KMS-11 (cell line): ENCODE measurements at regions not wholly inside any gene's neighbourhood (a gene's known extent, or its start where the extent isn't known, plus 50 kb on each side); places are given as distances from the start of the nearest gene placed in this dataset.

ENCODE experiments used
- H2AFZ ChIP-seq: fragments of 200-600 bp; sonication (generic); 2 replicates; pipeline ENCODE4 v1.6.1; 2016; ENCODE audit warnings: antibody characterized with exemption, mixed run types, low read depth
- H3K27ac ChIP-seq: fragments of 200-600 bp; sonication (generic); 2 replicates; pipeline ENCODE4 v1.6.1; 2016; ENCODE audit warnings: mild to moderate bottlenecking, mixed run types
- H3K27me3 ChIP-seq: fragments of 200-600 bp; sonication (generic); 2 replicates; pipeline ENCODE4 v1.6.1; 2017; ENCODE audit warnings: mild to moderate bottlenecking, low read depth, mixed run types, moderate library complexity; ENCODE audit not compliant: insufficient read depth
- H3K36me3 ChIP-seq: fragments of 200-600 bp; sonication (generic); 2 replicates; pipeline ENCODE4 v1.6.1; 2017; ENCODE audit warnings: mild to moderate bottlenecking, mixed run types; ENCODE audit not compliant: insufficient read depth
- H3K4me1 ChIP-seq: fragments of 200-600 bp; sonication (generic); 2 replicates; pipeline ENCODE4 v1.6.1; 2016; ENCODE audit warnings: mild to moderate bottlenecking, low read depth, mixed run types; ENCODE audit not compliant: poor library complexity, severe bottlenecking
- H3K4me2 ChIP-seq: fragments of 200-600 bp; sonication (generic); 2 replicates; pipeline ENCODE4 v1.7.0; 2016; ENCODE audit warnings: mild to moderate bottlenecking, mixed run types
- H3K4me3 ChIP-seq: fragments of 200-600 bp; sonication (generic); IDR thresholded peaks from 2 replicates; pipeline ENCODE4 v1.6.1; 2017; ENCODE audit warnings: low read depth, low read length, mixed read lengths; ENCODE audit not compliant: insufficient read depth
- H3K79me2 ChIP-seq: fragments of 200-600 bp; sonication (generic); 2 replicates; pipeline ENCODE4 v1.6.1; 2016; ENCODE audit warnings: low read depth, mixed run types; ENCODE audit not compliant: insufficient read depth
- H3K9ac ChIP-seq: fragments of 200-600 bp; sonication (generic); 2 replicates; pipeline ENCODE4 v1.6.1; 2016; ENCODE audit warnings: mild to moderate bottlenecking, mixed run types
- H4K20me1 ChIP-seq: fragments of 200-600 bp; sonication (generic); 2 replicates; pipeline ENCODE4 v1.6.1; 2016; ENCODE audit warnings: mild to moderate bottlenecking, mixed run types; ENCODE audit not compliant: insufficient read depth
- CTCF ChIP-seq: fragments of 200-600 bp; sonication (generic); conservative IDR thresholded peaks from 2 replicates; pipeline ENCODE4 v1.6.1; 2017; ENCODE audit warnings: low read depth, mild to moderate bottlenecking, antibody characterized with exemption, low read length, moderate library complexity, mixed read lengths

GRCh38 chr3:14252321-14253021, 73.9 kb downstream of the LSM3 start:
- Histone ChIP-seq H3K27ac (no peak overlapping the region), H3K27me3 (no peaks in the 10 kb centered on the region), H2AFZ (no peak overlapping the region), H3K4me3 (no peak overlapping the region), H4K20me1 (no peaks in the 10 kb centered on the region), H3K9ac (no peak overlapping the region), H3K36me3 (no peaks in the 10 kb centered on the region), H3K4me2 (no peak overlapping the region), H3K79me2 (no peaks in the 10 kb centered on the region), H3K4me1 (no peaks in the 10 kb centered on the region)
- no peak for TF ChIP-seq CTCF

GRCh38 chr3:14253022-14253706, 74.5 kb downstream of the LSM3 start:
- H4K20me1 ChIP-seq = no peaks in the 10 kb centered on the region
- H2AFZ ChIP-seq = no peak overlapping the region
- H3K4me1 ChIP-seq = no peaks in the 10 kb centered on the region
- H3K79me2 ChIP-seq = no peaks in the 10 kb centered on the region
- H3K9ac ChIP-seq = no peak overlapping the region
- no peak overlapping the region for H3K4me2 ChIP-seq
- TF ChIP-seq CTCF = no peak
- no peaks in the 10 kb centered on the region for H3K36me3 ChIP-seq
- H3K4me3 ChIP-seq = no peak overlapping the region
- H3K27ac ChIP-seq = no peak overlapping the region
- no peaks in the 10 kb centered on the region for H3K27me3 ChIP-seq

GRCh38 chr3:14253707-14254382, 75.2 kb downstream of the LSM3 start:
- no peak overlapping the region for H3K4me2 ChIP-seq
- no peak overlapping the region for H2AFZ ChIP-seq
- no peaks in the 10 kb centered on the region for H3K79me2 ChIP-seq
- no peaks in the 10 kb centered on the region for H3K27me3 ChIP-seq
- no peaks in the 10 kb centered on the region for H3K36me3 ChIP-seq
- no peak overlapping the region for H3K9ac ChIP-seq
- no peaks in the 10 kb centered on the region for H3K4me1 ChIP-seq
- H3K4me3 ChIP-seq = no peak overlapping the region
- no peak overlapping the region for H3K27ac ChIP-seq
- no peak for TF ChIP-seq CTCF
- no peaks in the 10 kb centered on the region for H4K20me1 ChIP-seq

- Histone ChIP-seq H3K36me3 (no peaks in the 10 kb centered on the region), H3K79me2 (no peaks in the 10 kb centered on the region), H3K4me1 (no peaks in the 10 kb centered on the region), H3K27ac (no peak overlapping the region), H4K20me1 (no peaks in the 10 kb centered on the region), H3K4me3 (no peak overlapping the region), H3K9ac (no peak overlapping the region), H2AFZ (no peak overlapping the region), H3K4me2 (no peak overlapping the region), H3K27me3 (no peaks in the 10 kb centered on the region)
- TF ChIP-seq CTCF = no peak
Measured at GRCh38 chr3:14254812-14255702, 76.4 kb downstream of the LSM3 start.
